Parathyroid adenoma (tissue), 2 donors: ENCODE measurements at regions not wholly inside any gene's neighbourhood (a gene's known extent, or its start where the extent isn't known, plus 50 kb on each side); places are given as distances from the start of the nearest gene placed in this dataset.

Source experiments
- H2AFZ ChIP-seq: fragments of 300-600 bp; sonication (generic); one replicate; pipeline ENCODE4 v1.7.0; 2017; ENCODE audit warnings: antibody characterized with exemption, mild to moderate bottlenecking
- H3K27ac ChIP-seq: fragments of 300-600 bp; sonication (generic); one replicate; pipeline ENCODE4 v1.7.0; 2017
- H3K27me3 ChIP-seq: fragments of 300-600 bp; sonication (generic); one replicate; pipeline ENCODE4 v1.7.0; 2017; ENCODE audit warnings: low read length; ENCODE audit not compliant: control insufficient read depth, insufficient read depth
- H3K36me3 ChIP-seq: fragments of 300-600 bp; sonication (generic); one replicate; pipeline ENCODE4 v1.7.0; 2017; ENCODE audit warnings: low read length; ENCODE audit not compliant: control insufficient read depth, insufficient read depth
- H3K4me1 ChIP-seq: fragments of 300-600 bp; sonication (generic); one replicate; pipeline ENCODE4 v1.7.0; 2017; ENCODE audit warnings: control low read depth
- H3K4me2 ChIP-seq: fragments of 300-600 bp; sonication (generic); one replicate; pipeline ENCODE4 v1.7.0; 2017; ENCODE audit warnings: low read length
- H3K4me3 ChIP-seq: fragments of 300-600 bp; sonication (generic); one replicate; pipeline ENCODE4 v1.7.0; 2017; ENCODE audit warnings: low read depth, low read length
- H3K79me2 ChIP-seq: fragments of 300-600 bp; sonication (generic); one replicate; pipeline ENCODE4 v1.7.0; 2017; ENCODE audit warnings: control low read depth
- H3K9ac ChIP-seq: fragments of 300-600 bp; sonication (generic); one replicate; pipeline ENCODE4 v1.7.0; 2017; ENCODE audit warnings: mild to moderate bottlenecking
- H3K9me3 ChIP-seq: fragments of 300-600 bp; sonication (generic); one replicate; pipeline ENCODE4 v1.7.0; 2017; ENCODE audit warnings: low read length; ENCODE audit not compliant: control insufficient read depth
- TF ChIP-seq, protein P1 (sequence below): fragments of 300-600 bp; sonication (generic); IDR thresholded peaks from one replicate; pipeline ENCODE4 v1.7.0; 2017; ENCODE audit warnings: antibody characterized with exemption, mild to moderate bottlenecking
- donor health status: primary hyperparathyroidism.

GRCh38 chr6:95518630-95519227 lies 58.6 kb upstream of the MANEA start:
- H3K79me2 ChIP-seq, result no peaks in the 10 kb centered on the region
- H3K4me2 ChIP-seq, result no peak overlapping the region
- H3K4me3 ChIP-seq, result no peak overlapping the region
- TF ChIP-seq, protein P1, sequence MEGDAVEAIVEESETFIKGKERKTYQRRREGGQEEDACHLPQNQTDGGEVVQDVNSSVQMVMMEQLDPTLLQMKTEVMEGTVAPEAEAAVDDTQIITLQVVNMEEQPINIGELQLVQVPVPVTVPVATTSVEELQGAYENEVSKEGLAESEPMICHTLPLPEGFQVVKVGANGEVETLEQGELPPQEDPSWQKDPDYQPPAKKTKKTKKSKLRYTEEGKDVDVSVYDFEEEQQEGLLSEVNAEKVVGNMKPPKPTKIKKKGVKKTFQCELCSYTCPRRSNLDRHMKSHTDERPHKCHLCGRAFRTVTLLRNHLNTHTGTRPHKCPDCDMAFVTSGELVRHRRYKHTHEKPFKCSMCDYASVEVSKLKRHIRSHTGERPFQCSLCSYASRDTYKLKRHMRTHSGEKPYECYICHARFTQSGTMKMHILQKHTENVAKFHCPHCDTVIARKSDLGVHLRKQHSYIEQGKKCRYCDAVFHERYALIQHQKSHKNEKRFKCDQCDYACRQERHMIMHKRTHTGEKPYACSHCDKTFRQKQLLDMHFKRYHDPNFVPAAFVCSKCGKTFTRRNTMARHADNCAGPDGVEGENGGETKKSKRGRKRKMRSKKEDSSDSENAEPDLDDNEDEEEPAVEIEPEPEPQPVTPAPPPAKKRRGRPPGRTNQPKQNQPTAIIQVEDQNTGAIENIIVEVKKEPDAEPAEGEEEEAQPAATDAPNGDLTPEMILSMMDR, result no peak
- no peak overlapping the region for H2AFZ ChIP-seq
- H3K27ac ChIP-seq, result no peak overlapping the region
- H3K9ac ChIP-seq, result no peak overlapping the region
- no peaks in the 10 kb centered on the region for H3K4me1 ChIP-seq
- no peaks in the 10 kb centered on the region for H3K9me3 ChIP-seq
- no peaks in the 10 kb centered on the region for H3K27me3 ChIP-seq
- H3K36me3 ChIP-seq, result no peaks in the 10 kb centered on the region

DNA sequence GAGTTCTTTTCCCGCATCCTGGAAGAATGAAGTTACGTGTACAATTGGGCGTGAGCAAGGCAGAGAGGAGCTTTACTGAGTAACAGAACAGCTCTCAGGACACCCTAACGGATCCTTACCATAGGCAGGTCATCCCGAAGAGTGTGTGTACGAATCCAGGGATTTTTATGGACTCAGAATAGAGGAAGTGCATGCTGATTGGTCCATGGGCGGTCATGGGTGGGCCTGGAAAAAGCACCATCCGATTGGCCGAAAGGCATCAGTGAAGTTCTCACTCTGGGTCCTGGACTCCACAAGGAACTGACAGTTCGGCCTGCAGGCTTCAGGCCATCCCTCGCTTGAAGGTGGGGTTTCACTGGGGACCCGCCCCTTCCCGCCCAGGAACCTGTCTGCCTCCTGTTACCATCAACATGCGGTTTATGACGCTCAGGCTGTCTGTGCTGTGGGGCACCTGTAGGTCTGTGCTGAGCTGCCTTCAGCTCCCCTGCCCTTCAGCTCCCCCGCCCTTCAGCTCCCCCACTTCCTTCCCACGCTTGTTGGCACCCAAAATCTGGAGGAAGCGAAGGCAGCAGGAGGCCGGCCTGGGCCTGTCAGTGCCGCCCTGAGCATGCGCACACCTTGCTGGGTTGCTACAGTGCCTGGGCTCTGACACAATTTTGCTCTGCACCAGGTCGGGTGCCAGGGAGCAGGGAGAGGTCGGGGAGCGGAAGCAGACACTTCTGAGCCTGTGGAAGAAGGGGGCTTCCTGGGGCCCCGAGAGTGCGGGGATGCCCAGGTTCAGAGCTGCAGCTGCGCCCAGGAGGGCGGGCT lies 57.9 kb upstream of the MANEA start:
- Histone ChIP-seq H3K9me3 (no peaks in the 10 kb centered on the region), H3K79me2 (no peaks in the 10 kb centered on the region), H3K27me3 (no peaks in the 10 kb centered on the region), H3K27ac (no peak overlapping the region), H3K4me2 (no peak overlapping the region), H3K36me3 (no peaks in the 10 kb centered on the region), H3K4me3 (no peak overlapping the region), H3K4me1 (no peaks in the 10 kb centered on the region), H2AFZ (no peak overlapping the region), H3K9ac (no peak overlapping the region)
- TF ChIP-seq, protein P1, result no peak

GRCh38 chr6:95521181-95521580 lies 56.2 kb upstream of the MANEA start:
- H3K27me3 ChIP-seq, result no peaks in the 10 kb centered on the region

More at GRCh38 chr6:95521181-95521580, 56.2 kb upstream of the MANEA start:
- Histone ChIP-seq H3K79me2 (no peaks in the 10 kb centered on the region), H3K9me3 (no peaks in the 10 kb centered on the region), H2AFZ (no peak overlapping the region), H3K4me1 (no peaks in the 10 kb centered on the region), H3K4me3 (no peak overlapping the region), H3K9ac (no peak overlapping the region), H3K27ac (no peak overlapping the region), H3K36me3 (no peaks in the 10 kb centered on the region), H3K4me2 (no peak overlapping the region)
- TF ChIP-seq, protein P1, result no peak
